GM18520 (cell line): ENCODE measurements at regions not wholly inside any gene's neighbourhood (a gene's known extent, or its start where the extent isn't known, plus 50 kb on each side); places are given as distances from the start of the nearest gene placed in this dataset.

Experiments used
- ATAC-seq: cut with Tn5 transposase; IDR thresholded peaks from one replicate; pipeline ENCODE4 v1.9.1; 2021; ENCODE audit not compliant: unreplicated experiment

- no peak for ATAC-seq
Observed at GRCh38 chr3:7793786-7794185, 707.8 kb upstream of the LMCD1 start.

GRCh38 chr3:7798276-7798675 is 703.3 kb upstream of the LMCD1 start:
- no peak for ATAC-seq

GRCh38 chr3:7800006-7800780 is 701.4 kb upstream of the LMCD1 start:
- no peak for ATAC-seq

GRCh38 chr3:7812490-7812889 is 689.1 kb upstream of the LMCD1 start:
- ATAC-seq: no peak

- ATAC-seq: no peak
Observed at GRCh38 chr3:7813365-7813764, 688.3 kb upstream of the LMCD1 start.

- no peak for ATAC-seq
Observed at GRCh38 chr3:7817239-7817638, 684.4 kb upstream of the LMCD1 start.

GRCh38 chr3:7820969-7821368 is 680.7 kb upstream of the LMCD1 start:
- ATAC-seq: no peak

GRCh38 chr3:7821858-7822257 is 679.8 kb upstream of the LMCD1 start:
- ATAC-seq: no peak

- no peak for ATAC-seq
Observed at GRCh38 chr3:7841451-7841850, 660.2 kb upstream of the LMCD1 start.

GRCh38 chr3:7843441-7843840 is 658.2 kb upstream of the LMCD1 start:
- ATAC-seq: no peak

- ATAC-seq: no peak
Observed at GRCh38 chr3:7847021-7847420, 654.6 kb upstream of the LMCD1 start.

- no peak for ATAC-seq
Observed at GRCh38 chr3:7847521-7847920, 654.1 kb upstream of the LMCD1 start.

- ATAC-seq: no peak
Observed at GRCh38 chr3:7854266-7854665, 647.4 kb upstream of the LMCD1 start.

GRCh38 chr3:7854721-7855120 is 646.9 kb upstream of the LMCD1 start:
- no peak for ATAC-seq

GRCh38 chr3:7865611-7866010 is 636.0 kb upstream of the LMCD1 start:
- no peak for ATAC-seq

- no peak for ATAC-seq
Observed at GRCh38 chr3:7867587-7867986, 634.0 kb upstream of the LMCD1 start.

- no peak for ATAC-seq
Observed at GRCh38 chr3:7871003-7871560, 630.5 kb upstream of the LMCD1 start.

- ATAC-seq: no peak
Observed at GRCh38 chr3:7874116-7874515, 627.5 kb upstream of the LMCD1 start.

GRCh38 chr3:7875925-7876324 is 625.7 kb upstream of the LMCD1 start:
- no peak for ATAC-seq

- ATAC-seq: no peak
Observed at GRCh38 chr3:7876741-7877297, 624.8 kb upstream of the LMCD1 start.

GRCh38 chr3:7877312-7877711 is 624.3 kb upstream of the LMCD1 start:
- ATAC-seq: no peak

- no peak for ATAC-seq
Observed at GRCh38 chr3:7879572-7879971, 622.1 kb upstream of the LMCD1 start.

- ATAC-seq: no peak
Observed at GRCh38 chr3:7881946-7882345, 619.7 kb upstream of the LMCD1 start.
